NCI-H526 treated with DMSO at 0.1 percent for 48 hours (cell line): ENCODE measurements at regions not wholly inside any gene's neighbourhood (a gene's known extent, or its start where the extent isn't known, plus 50 kb on each side); places are given as distances from the start of the nearest gene placed in this dataset.

ENCODE experiments used
- DNase-seq: peaks from one replicate; lab custom pipeline; 2025; lab: John Stamatoyannopoulos, UW

GRCh38 chr4:123096038-123096437 lies 173.6 kb upstream of the NUDT6 start:
- peak; percentile 22 for DNase-seq

GRCh38 chr4:123102897-123103471 lies 180.6 kb upstream of the NUDT6 start:
- DNase-seq = peak; percentile 23

GRCh38 chr4:123104310-123105025 lies 182.1 kb upstream of the NUDT6 start:
- no peak for DNase-seq

- no peak for DNase-seq
Observed at GRCh38 chr4:123105026-123105420, 182.6 kb upstream of the NUDT6 start.

GRCh38 chr4:123106747-123107146 lies 184.3 kb upstream of the NUDT6 start:
- no peak for DNase-seq

GRCh38 chr4:123107444-123108252 lies 185.3 kb upstream of the NUDT6 start:
- no peak for DNase-seq

GRCh38 chr4:123109139-123109538 lies 186.7 kb upstream of the NUDT6 start:
- DNase-seq = no peak

- no peak for DNase-seq
Observed at GRCh38 chr4:123110147-123110546, 187.8 kb upstream of the NUDT6 start.

GRCh38 chr4:123110685-123111084 lies 188.3 kb upstream of the NUDT6 start:
- no peak for DNase-seq

- DNase-seq = no peak
Observed at GRCh38 chr4:123113155-123113554, 190.8 kb upstream of the NUDT6 start.

GRCh38 chr4:123114084-123114914 lies 191.9 kb upstream of the NUDT6 start:
- DNase-seq = no peak

GRCh38 chr4:123114915-123115756 lies 192.7 kb upstream of the NUDT6 start:
- no peak for DNase-seq

GRCh38 chr4:123116412-123116811 lies 194.0 kb upstream of the NUDT6 start:
- no peak for DNase-seq

GRCh38 chr4:123120473-123120872 lies 198.1 kb upstream of the NUDT6 start:
- DNase-seq = no peak

- DNase-seq = no peak
Observed at GRCh38 chr4:123121241-123121907, 199.0 kb upstream of the NUDT6 start.

GRCh38 chr4:123125477-123125876 lies 203.1 kb upstream of the NUDT6 start:
- no peak for DNase-seq

GRCh38 chr4:123127218-123127617 lies 204.8 kb upstream of the NUDT6 start:
- no peak for DNase-seq

- DNase-seq = no peak
Observed at GRCh38 chr4:123127875-123128274, 205.5 kb upstream of the NUDT6 start.

GRCh38 chr4:123133397-123134050 lies 211.1 kb upstream of the NUDT6 start:
- DNase-seq = no peak

GRCh38 chr4:123144616-123145015 lies 222.2 kb upstream of the NUDT6 start:
- DNase-seq = no peak
